GM12878 (cell line): ENCODE measurements at regions not wholly inside any gene's neighbourhood (a gene's known extent, or its start where the extent isn't known, plus 50 kb on each side); places are given as distances from the start of the nearest gene placed in this dataset.

Source experiments
- ATAC-seq: fragments of 200-7000 bp; cut with Tn5 transposase; 3 replicates; pipeline ENCODE4 v1.9.1; 2020; ENCODE audit warnings: mild to moderate bottlenecking, moderate library complexity
- BruUV-seq: library from RNA; stranded (reverse); fragments of 400-500 nt; replicated peaks from 2 replicates; lab custom pipeline; 2021; lab: Mats Ljungman, UMichigan
- CTCF ChIA-PET: fragments of 300-600 bp; sonication (Branson Sonifier 250); formaldehyde crosslinking; extraction: SDS; loops from one replicate; lab custom pipeline; 2021; ENCODE audit warnings: inconsistent platforms; lab: Yijun Ruan, JAX
- POLR2A ChIA-PET: fragments of 350-600 bp; formaldehyde crosslinking; extraction: SDS; loops from one replicate; lab custom pipeline; 2021; ENCODE audit warnings: inconsistent platforms; lab: Charles Lee
- RAD21 ChIA-PET: fragments of 300-600 bp; sonication (Branson Sonifier 250); formaldehyde crosslinking; loops from one replicate; lab custom pipeline; 2023; ENCODE audit warnings: antibody characterized with exemption; ENCODE audit not compliant: unreplicated experiment; lab: Charles Lee
- SMC1A ChIA-PET: fragments of 300-600 bp; sonication (Branson Sonifier 250); formaldehyde crosslinking; loops from one replicate; lab custom pipeline; 2023; ENCODE audit not compliant: unreplicated experiment, uncharacterized antibody; lab: Charles Lee
- DNase-seq: peaks from one replicate; pipeline ENCODE4 v3.0.0-alpha.2; 2011; ENCODE audit warnings: low read depth, low spot score
- FAIRE-seq: peaks from 3 replicates; lab custom pipeline; 2011; peaks lifted over from hg19 to GRCh38; lab: Jason Lieb, UNC
- H2AFZ ChIP-seq: 2 replicates; pipeline ENCODE4 v1.6.0; 2011; ENCODE audit warnings: low read depth, low read length, control low read depth; ENCODE audit not compliant: control insufficient read depth
- H3K27ac ChIP-seq: 2 replicates; pipeline ENCODE4 v1.5.1; 2011; ENCODE audit warnings: control low read depth; ENCODE audit not compliant: control insufficient read depth, insufficient read depth
- H3K27me3 ChIP-seq, 2 experiments: replicated peaks in 1 of 2; 2 replicates each; pipeline versions ENCODE4 v1.6.0 to v1.6.1; 2011; ENCODE audit warnings: low read length in 1 of 2; ENCODE audit not compliant: control insufficient read depth in 2 of 2, insufficient read depth in 2 of 2
- H3K36me3 ChIP-seq, 2 experiments: 2 replicates each; pipeline ENCODE4 v1.5.1; 2011; ENCODE audit warnings: low read length in 1 of 2; ENCODE audit not compliant: control insufficient read depth in 2 of 2, insufficient read depth in 2 of 2
- H3K4me1 ChIP-seq: 2 replicates; pipeline ENCODE4 v1.6.1; 2011; ENCODE audit warnings: mild to moderate bottlenecking, low read length, moderate library complexity, mixed read lengths; ENCODE audit not compliant: control insufficient read depth, insufficient read depth
- H3K4me2 ChIP-seq: 2 replicates; pipeline ENCODE4 v1.6.0; 2011; ENCODE audit warnings: control low read depth; ENCODE audit not compliant: control insufficient read depth, insufficient read depth
- H3K4me3 ChIP-seq: fragments of 200-600 bp; sonication (generic); 2 replicates; pipeline ENCODE4 v1.5.1; 2016
- H3K79me2 ChIP-seq: 2 replicates; pipeline ENCODE4 v1.6.0; 2011; ENCODE audit warnings: low read length; ENCODE audit not compliant: control insufficient read depth, insufficient read depth
- H3K9ac ChIP-seq: 2 replicates; pipeline ENCODE4 v1.8.0; 2011; ENCODE audit warnings: low read length, control low read depth, mixed read lengths; ENCODE audit not compliant: control insufficient read depth, insufficient read depth
- H3K9me3 ChIP-seq: replicated peaks from 3 replicates; pipeline ENCODE4 v1.5.1; 2011; ENCODE audit warnings: mild to moderate bottlenecking, low read length; ENCODE audit not compliant: control insufficient read depth, insufficient read depth
- H4K20me1 ChIP-seq: 2 replicates; pipeline ENCODE4 v1.6.0; 2011; ENCODE audit not compliant: control insufficient read depth, insufficient read depth
- ASH2L ChIP-seq: fragments of 300-600, 200-600 bp; sonication (generic); IDR thresholded peaks from 2 replicates; pipeline ENCODE4 v1.6.1; 2017; ENCODE audit warnings: low read depth, mild to moderate bottlenecking, borderline replicate concordance
- FOS ChIP-seq: IDR thresholded peaks from 3 replicates; pipeline ENCODE4 v1.6.1; 2011; ENCODE audit warnings: borderline replicate concordance; ENCODE audit not compliant: insufficient read length; ENCODE audit errors: extremely low read depth
- JUNB ChIP-seq: IDR thresholded peaks from 2 replicates; pipeline ENCODE4 v1.6.1; 2016; ENCODE audit warnings: antibody characterized with exemption, mild to moderate bottlenecking
- NFYA ChIP-seq: IDR thresholded peaks from 2 replicates; pipeline ENCODE4 v1.6.1; 2011; ENCODE audit warnings: low read depth, mild to moderate bottlenecking, low read length, improper control_type of control experiment, borderline replicate concordance
- NRF1 ChIP-seq: conservative IDR thresholded peaks from 2 replicates; pipeline ENCODE4 v1.6.1; 2011; ENCODE audit warnings: mild to moderate bottlenecking, low read depth, low read length, improper control_type of control experiment
- SIX5 ChIP-seq: IDR thresholded peaks from 2 replicates; pipeline ENCODE4 v1.6.1; 2011; ENCODE audit warnings: mild to moderate bottlenecking, low read depth, low read length, moderate library complexity; ENCODE audit not compliant: severe bottlenecking
- SRF ChIP-seq, 2 experiments: IDR thresholded peaks; 2 replicates each; pipeline ENCODE4 v1.6.1; 2011; ENCODE audit warnings: low read depth in 2 of 2, low read length in 2 of 2, mild to moderate bottlenecking in 1 of 2, moderate library complexity in 1 of 2
- STAT1 ChIP-seq: fragments of 450-650 bp; conservative IDR thresholded peaks from 2 replicates; pipeline ENCODE4 v1.6.1; 2014; ENCODE audit warnings: antibody characterized with exemption, mild to moderate bottlenecking
- TARDBP ChIP-seq: IDR thresholded peaks from 2 replicates; pipeline ENCODE4 v1.6.1; 2016; ENCODE audit warnings: borderline replicate concordance
- YBX1 ChIP-seq: fragments of 450-650 bp; IDR thresholded peaks from 2 replicates; pipeline ENCODE4 v1.6.1; 2016; ENCODE audit warnings: antibody characterized with exemption
- YY1 ChIP-seq: IDR thresholded peaks from 2 replicates; pipeline ENCODE4 v1.6.1; 2011; ENCODE audit warnings: low read depth, mild to moderate bottlenecking, low read length
- ZBTB40 ChIP-seq: fragments of 450-650 bp; IDR thresholded peaks from 2 replicates; pipeline ENCODE4 v1.6.1; 2016; ENCODE audit warnings: mild to moderate bottlenecking, moderate library complexity, borderline replicate concordance
- ZNF217 ChIP-seq: fragments of 450-650 bp; IDR thresholded peaks from 2 replicates; pipeline ENCODE4 v1.6.1; 2017; ENCODE audit warnings: antibody characterized with exemption, mild to moderate bottlenecking
- ZNF622 ChIP-seq: fragments of 450-650 bp; IDR thresholded peaks from 2 replicates; pipeline ENCODE4 v1.6.1; 2017; ENCODE audit warnings: mild to moderate bottlenecking, inconsistent platforms
- whole genome bisulfite sequencing: methylation state at CpG from one replicate; pipeline ENCODE4 v1.1.6; 2016; ENCODE audit warnings: low lambda C conversion rate; ENCODE audit not compliant: insufficient replicate concordance, insufficient coverage; ENCODE audit errors: missing lambda C conversion rate; 5-methylcytosine and 5-hydroxymethylcytosine counted together
- in situ Hi-C: fragments of 300-500 bp; cut with MboI; formaldehyde crosslinking; loops from 9 replicates; pipeline ENCODE4 v1.14.3; 2018; ENCODE audit warnings: mixed read lengths
- intact Hi-C: fragments of 100-400 bp; cut with micrococcal nuclease; formaldehyde crosslinking; loops from one replicate; pipeline ENCODE4 v1.14.2; 2022; ENCODE audit not compliant: unreplicated experiment

- no peaks in the 10 kb centered on the region for H3K4me1 ChIP-seq
Measured at GRCh38 chr10:123348691-123349572, 194.7 kb downstream of the BUB3 start.

More at GRCh38 chr10:123348691-123349572, 194.7 kb downstream of the BUB3 start:
- DNase-seq (no peak), FAIRE-seq (no peak), ATAC-seq (no peak)
- no peak overlapping the region for H3K9ac ChIP-seq
- no peaks in the 10 kb centered on the region for H3K36me3 ChIP-seq
- ChIA-PET SMC1A (no interaction called here), POLR2A (no interaction called here), RAD21 (no interaction called here), CTCF (no interaction called here)
- TF ChIP-seq NRF1 (no peak), FOS (no peak), ZNF217 (no peak), SRF (IDR thresholded peaks at IDR 0.05; ENCODE audit: low read depth in 2 of 2, low read length in 2 of 2) (no peak), SIX5 (no peak), ZBTB40 (no peak), JUNB (no peak), NFYA (no peak), TARDBP (no peak), ASH2L (no peak), STAT1 (no peak), YY1 (no peak), ZNF622 (no peak), YBX1 (no peak)
- in situ Hi-C loops (no loop called here), intact Hi-C loops (no loop called here)
- H3K4me2 ChIP-seq = no peak overlapping the region
- no peaks in the 10 kb centered on the region for H3K79me2 ChIP-seq
- no TSS peak for BruUV-seq
- WGBS = 75% methylated on average over 19 of the region's 19 CpGs
- no peak overlapping the region for H2AFZ ChIP-seq
- no peak overlapping the region for H3K4me3 ChIP-seq
- no peak overlapping the region for H3K27ac ChIP-seq
- H4K20me1 ChIP-seq = no peaks in the 10 kb centered on the region; the same call in 1 of the 2 replicates
- no peaks in the 10 kb centered on the region for H3K9me3 ChIP-seq
- H3K27me3 ChIP-seq = no peaks in the 10 kb centered on the region
